GM23338 (cell line): ENCODE measurements at regions not wholly inside any gene's neighbourhood (a gene's known extent, or its start where the extent isn't known, plus 50 kb on each side); places are given as distances from the start of the nearest gene placed in this dataset.

Source experiments
- ATAC-seq: fragments of 200-7000 bp; cut with Tn5 transposase; 3 replicates; pipeline ENCODE4 v1.9.1; 2020
- DNase-seq: peaks from one replicate; pipeline ENCODE4 v3.0.0-alpha.2; 2015; ENCODE audit warnings: low spot score
- H2AFZ ChIP-seq: fragments of 200-600 bp; sonication (generic); 2 replicates; pipeline ENCODE4 v1.8.0; 2016; ENCODE audit warnings: antibody characterized with exemption, mild to moderate bottlenecking, moderate library complexity
- H3F3A ChIP-seq: fragments of 200-600 bp; sonication (generic); replicated peaks from 2 replicates; pipeline ENCODE4 v1.8.0; 2017; ENCODE audit warnings: antibody characterized with exemption, mixed run types, low read depth
- H3K27ac ChIP-seq: fragments of 200-600 bp; sonication (generic); 2 replicates; pipeline ENCODE4 v1.6.1; 2016; ENCODE audit warnings: low read depth
- H3K27me3 ChIP-seq: fragments of 200-600 bp; sonication (generic); 2 replicates; pipeline ENCODE4 v1.8.0; 2016; ENCODE audit warnings: mild to moderate bottlenecking, mixed run types, moderate library complexity; ENCODE audit not compliant: insufficient read depth
- H3K36me3 ChIP-seq: fragments of 200-600 bp; sonication (generic); 2 replicates; pipeline ENCODE4 v1.8.0; 2016; ENCODE audit warnings: mild to moderate bottlenecking; ENCODE audit not compliant: insufficient read depth
- H3K4me1 ChIP-seq: fragments of 200-600 bp; sonication (generic); 2 replicates; pipeline ENCODE4 v1.8.0; 2016; ENCODE audit warnings: mild to moderate bottlenecking, moderate library complexity; ENCODE audit not compliant: insufficient read depth
- H3K4me2 ChIP-seq: fragments of 200-600 bp; sonication (generic); 2 replicates; pipeline ENCODE4 v1.7.1; 2017; ENCODE audit warnings: mixed run types
- H3K4me3 ChIP-seq: fragments of 200-600 bp; sonication (generic); 2 replicates; pipeline ENCODE4 v1.6.1; 2016; ENCODE audit warnings: mixed run types
- H3K79me2 ChIP-seq: fragments of 200-600 bp; sonication (generic); replicated peaks from 2 replicates; pipeline ENCODE4 v1.8.0; 2017; ENCODE audit warnings: mild to moderate bottlenecking; ENCODE audit not compliant: insufficient read depth
- H3K9me2 ChIP-seq: fragments of 200-600 bp; sonication (generic); 2 replicates; pipeline ENCODE4 v1.8.0; 2017; ENCODE audit not compliant: insufficient read depth
- H4K20me1 ChIP-seq: fragments of 200-600 bp; sonication (generic); replicated peaks from 2 replicates; pipeline ENCODE4 v1.8.0; 2017; ENCODE audit warnings: mild to moderate bottlenecking; ENCODE audit not compliant: insufficient read depth
- H3K27ac Mint-ChIP-seq: 2 replicates; pipeline ENCODE4 v1.8.0; 2020; ENCODE audit warnings: inconsistent platforms, mild to moderate bottlenecking, moderate library complexity, mixed read lengths
- H3K27me3 Mint-ChIP-seq: 3 replicates; pipeline ENCODE4 v1.8.0; 2022; ENCODE audit warnings: low read depth, mild to moderate bottlenecking, moderate library complexity, mixed read lengths, inconsistent platforms; ENCODE audit not compliant: insufficient read depth, poor library complexity
- H3K36me3 Mint-ChIP-seq: 3 replicates; pipeline ENCODE4 v1.8.0; 2021; ENCODE audit warnings: low read depth, mild to moderate bottlenecking, inconsistent platforms, moderate library complexity, mixed read lengths
- H3K4me1 Mint-ChIP-seq: 3 replicates; pipeline ENCODE4 v1.8.0; 2020; ENCODE audit warnings: mild to moderate bottlenecking, inconsistent platforms, mixed read lengths
- H3K4me3 Mint-ChIP-seq: 3 replicates; pipeline ENCODE4 v1.8.0; 2021; ENCODE audit warnings: moderate library complexity, mild to moderate bottlenecking, inconsistent platforms, mixed read lengths
- H3K9me3 Mint-ChIP-seq: 3 replicates; pipeline ENCODE4 v1.8.0; 2020; ENCODE audit warnings: moderate library complexity, mild to moderate bottlenecking, inconsistent platforms, mixed read lengths
- ETS1 ChIP-seq: IDR thresholded peaks from 2 replicates; pipeline ENCODE4 v1.6.1; 2016; ENCODE audit warnings: antibody characterized with exemption
- EZH2 ChIP-seq: fragments of 200-600 bp; sonication (generic); IDR thresholded peaks from one replicate; pipeline ENCODE4 v1.8.0; 2017; ENCODE audit warnings: antibody characterized with exemption, mild to moderate bottlenecking, low read depth; ENCODE audit not compliant: unreplicated experiment
- EZH2phosphoT487 ChIP-seq: fragments of 200-600 bp; sonication (generic); IDR thresholded peaks from one replicate; pipeline ENCODE4 v1.8.1; 2018; ENCODE audit warnings: antibody characterized with exemption; ENCODE audit not compliant: unreplicated experiment
- JUNB ChIP-seq: IDR thresholded peaks from one replicate; pipeline ENCODE4 v1.6.1; 2016; ENCODE audit warnings: antibody characterized with exemption; ENCODE audit not compliant: unreplicated experiment
- POLR2AphosphoS5 ChIP-seq: IDR thresholded peaks from 2 replicates; pipeline ENCODE4 v1.6.1; 2016; ENCODE audit warnings: antibody characterized with exemption, low read depth
- STAT1 ChIP-seq: IDR thresholded peaks from one replicate; pipeline ENCODE4 v1.6.1; 2016; ENCODE audit warnings: antibody characterized with exemption; ENCODE audit not compliant: unreplicated experiment
- ZNF114 ChIP-seq: fragments of 250-450 bp; sonication (Bioruptor Pico); IDR thresholded peaks from 2 replicates; pipeline ENCODE4 v1.5.0; 2020; ENCODE audit warnings: mild to moderate bottlenecking, moderate library complexity
- ZNF331 ChIP-seq: fragments of 250-450 bp; sonication (Bioruptor Pico); IDR thresholded peaks from 2 replicates; pipeline ENCODE4 v1.5.0; 2020; ENCODE audit warnings: low read depth, mild to moderate bottlenecking, moderate library complexity
- TF ChIP-seq, protein P1 (sequence below): fragments of 250-450 bp; sonication (Bioruptor Pico); IDR thresholded peaks from 2 replicates; pipeline ENCODE4 v1.5.0; 2020; ENCODE audit warnings: mild to moderate bottlenecking, moderate library complexity
- TF ChIP-seq, protein P2 (sequence below): IDR thresholded peaks from one replicate; pipeline ENCODE4 v1.6.1; 2018; ENCODE audit warnings: antibody characterized with exemption; ENCODE audit not compliant: unreplicated experiment

DNA sequence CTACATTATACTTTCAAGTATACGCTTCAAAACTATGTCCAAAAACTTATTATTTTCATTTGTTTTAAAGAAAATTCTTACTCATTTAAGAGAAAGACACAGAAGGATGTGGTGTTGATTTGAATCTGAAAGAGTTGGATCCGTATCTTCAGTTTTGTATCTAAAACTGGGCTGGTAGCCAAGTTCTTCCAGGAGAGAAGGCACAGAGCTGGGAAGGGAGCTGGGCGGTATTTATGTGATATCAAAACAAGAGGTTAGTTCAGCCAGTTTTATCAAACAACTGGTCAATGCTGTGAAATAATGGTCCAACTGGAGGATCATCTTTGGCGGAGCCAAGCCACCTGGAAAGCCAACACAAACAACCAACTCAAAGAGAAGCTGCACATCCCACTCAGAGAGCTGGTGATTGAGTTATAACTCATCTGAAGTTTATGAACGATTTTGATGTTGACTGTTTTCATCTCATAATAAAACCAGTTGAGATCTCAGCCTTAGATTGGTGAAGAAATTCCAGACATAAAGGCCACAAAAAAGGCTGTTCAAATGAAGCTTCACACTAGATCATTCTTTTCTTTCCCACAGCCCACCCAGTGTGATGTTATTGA is 489.6 kb upstream of the RASGRP1 start:
- Histone ChIP-seq H3K36me3 (peaks cover 5% of the 10 kb centered on the region; the same call in 1 of the 2 replicates), H3K79me2 (no peaks in the 10 kb centered on the region), H3K4me1 (no peaks in the 10 kb centered on the region), H2AFZ (no peak overlapping the region), H3K4me3 (no peak overlapping the region), H3K4me2 (no peak overlapping the region), H3K27me3 (no peaks in the 10 kb centered on the region), H4K20me1 (no peaks in the 10 kb centered on the region), H3K9me2 (no peaks in the 10 kb centered on the region), H3K27ac (no peak overlapping the region), H3F3A (no peaks in the 10 kb centered on the region)
- no peak for DNase-seq
- H3K4me3 Mint-ChIP-seq: no peak overlapping the region
- no peaks in the 10 kb centered on the region for H3K4me1 Mint-ChIP-seq
- H3K27me3 Mint-ChIP-seq: no peaks in the 10 kb centered on the region
- TF ChIP-seq ETS1 (no peak), EZH2 (no peak), EZH2phosphoT487 (no peak), ZNF331 (CRISPR knock-in tag) (no peak), ZNF114 (no peak)
- H3K36me3 Mint-ChIP-seq: peaks cover 3% of the 10 kb centered on the region; the same call in 2 of the 3 replicates
- no peak for ATAC-seq
- H3K27ac Mint-ChIP-seq: no peak overlapping the region
- H3K9me3 Mint-ChIP-seq: peaks cover 7% of the 10 kb centered on the region

DNA sequence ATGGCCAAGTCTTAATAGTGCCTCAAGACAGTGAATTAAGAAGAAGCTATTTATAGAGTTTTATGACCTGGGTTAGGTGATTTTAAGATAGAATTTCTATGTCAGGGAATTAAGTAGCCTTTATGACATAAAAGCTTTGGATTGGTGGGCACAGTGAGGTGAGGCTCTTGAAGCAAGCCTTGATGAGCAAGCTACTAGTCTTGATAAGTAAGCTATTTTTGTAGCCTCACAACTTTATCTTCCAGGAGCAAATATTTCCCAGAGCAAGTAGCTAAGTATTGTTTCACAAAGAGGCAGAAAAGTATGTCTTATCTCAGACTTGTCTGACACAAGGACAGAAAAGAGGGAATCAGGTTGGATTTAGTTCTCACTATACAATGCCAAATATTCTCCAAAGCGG is 491.7 kb upstream of the RASGRP1 start:
- Mint-ChIP-seq H3K9me3 (no peaks in the 10 kb centered on the region), H3K27me3 (no peaks in the 10 kb centered on the region), H3K4me1 (no peaks in the 10 kb centered on the region), H3K4me3 (no peak overlapping the region), H3K36me3 (no peaks in the 10 kb centered on the region), H3K27ac (no peak overlapping the region)
- Histone ChIP-seq H3K27me3 (no peaks in the 10 kb centered on the region), H3K4me2 (no peak overlapping the region), H3K4me3 (no peak overlapping the region), H2AFZ (no peak overlapping the region), H3K9me2 (no peaks in the 10 kb centered on the region), H3K79me2 (no peaks in the 10 kb centered on the region), H3K4me1 (peaks cover 7% of the 10 kb centered on the region; the same call in 1 of the 2 replicates), H3K27ac (no peak overlapping the region), H3F3A (no peaks in the 10 kb centered on the region), H3K36me3 (no peaks in the 10 kb centered on the region), H4K20me1 (no peaks in the 10 kb centered on the region)
- DNase-seq: no peak
- ATAC-seq: no peak
- TF ChIP-seq, protein P1, sequence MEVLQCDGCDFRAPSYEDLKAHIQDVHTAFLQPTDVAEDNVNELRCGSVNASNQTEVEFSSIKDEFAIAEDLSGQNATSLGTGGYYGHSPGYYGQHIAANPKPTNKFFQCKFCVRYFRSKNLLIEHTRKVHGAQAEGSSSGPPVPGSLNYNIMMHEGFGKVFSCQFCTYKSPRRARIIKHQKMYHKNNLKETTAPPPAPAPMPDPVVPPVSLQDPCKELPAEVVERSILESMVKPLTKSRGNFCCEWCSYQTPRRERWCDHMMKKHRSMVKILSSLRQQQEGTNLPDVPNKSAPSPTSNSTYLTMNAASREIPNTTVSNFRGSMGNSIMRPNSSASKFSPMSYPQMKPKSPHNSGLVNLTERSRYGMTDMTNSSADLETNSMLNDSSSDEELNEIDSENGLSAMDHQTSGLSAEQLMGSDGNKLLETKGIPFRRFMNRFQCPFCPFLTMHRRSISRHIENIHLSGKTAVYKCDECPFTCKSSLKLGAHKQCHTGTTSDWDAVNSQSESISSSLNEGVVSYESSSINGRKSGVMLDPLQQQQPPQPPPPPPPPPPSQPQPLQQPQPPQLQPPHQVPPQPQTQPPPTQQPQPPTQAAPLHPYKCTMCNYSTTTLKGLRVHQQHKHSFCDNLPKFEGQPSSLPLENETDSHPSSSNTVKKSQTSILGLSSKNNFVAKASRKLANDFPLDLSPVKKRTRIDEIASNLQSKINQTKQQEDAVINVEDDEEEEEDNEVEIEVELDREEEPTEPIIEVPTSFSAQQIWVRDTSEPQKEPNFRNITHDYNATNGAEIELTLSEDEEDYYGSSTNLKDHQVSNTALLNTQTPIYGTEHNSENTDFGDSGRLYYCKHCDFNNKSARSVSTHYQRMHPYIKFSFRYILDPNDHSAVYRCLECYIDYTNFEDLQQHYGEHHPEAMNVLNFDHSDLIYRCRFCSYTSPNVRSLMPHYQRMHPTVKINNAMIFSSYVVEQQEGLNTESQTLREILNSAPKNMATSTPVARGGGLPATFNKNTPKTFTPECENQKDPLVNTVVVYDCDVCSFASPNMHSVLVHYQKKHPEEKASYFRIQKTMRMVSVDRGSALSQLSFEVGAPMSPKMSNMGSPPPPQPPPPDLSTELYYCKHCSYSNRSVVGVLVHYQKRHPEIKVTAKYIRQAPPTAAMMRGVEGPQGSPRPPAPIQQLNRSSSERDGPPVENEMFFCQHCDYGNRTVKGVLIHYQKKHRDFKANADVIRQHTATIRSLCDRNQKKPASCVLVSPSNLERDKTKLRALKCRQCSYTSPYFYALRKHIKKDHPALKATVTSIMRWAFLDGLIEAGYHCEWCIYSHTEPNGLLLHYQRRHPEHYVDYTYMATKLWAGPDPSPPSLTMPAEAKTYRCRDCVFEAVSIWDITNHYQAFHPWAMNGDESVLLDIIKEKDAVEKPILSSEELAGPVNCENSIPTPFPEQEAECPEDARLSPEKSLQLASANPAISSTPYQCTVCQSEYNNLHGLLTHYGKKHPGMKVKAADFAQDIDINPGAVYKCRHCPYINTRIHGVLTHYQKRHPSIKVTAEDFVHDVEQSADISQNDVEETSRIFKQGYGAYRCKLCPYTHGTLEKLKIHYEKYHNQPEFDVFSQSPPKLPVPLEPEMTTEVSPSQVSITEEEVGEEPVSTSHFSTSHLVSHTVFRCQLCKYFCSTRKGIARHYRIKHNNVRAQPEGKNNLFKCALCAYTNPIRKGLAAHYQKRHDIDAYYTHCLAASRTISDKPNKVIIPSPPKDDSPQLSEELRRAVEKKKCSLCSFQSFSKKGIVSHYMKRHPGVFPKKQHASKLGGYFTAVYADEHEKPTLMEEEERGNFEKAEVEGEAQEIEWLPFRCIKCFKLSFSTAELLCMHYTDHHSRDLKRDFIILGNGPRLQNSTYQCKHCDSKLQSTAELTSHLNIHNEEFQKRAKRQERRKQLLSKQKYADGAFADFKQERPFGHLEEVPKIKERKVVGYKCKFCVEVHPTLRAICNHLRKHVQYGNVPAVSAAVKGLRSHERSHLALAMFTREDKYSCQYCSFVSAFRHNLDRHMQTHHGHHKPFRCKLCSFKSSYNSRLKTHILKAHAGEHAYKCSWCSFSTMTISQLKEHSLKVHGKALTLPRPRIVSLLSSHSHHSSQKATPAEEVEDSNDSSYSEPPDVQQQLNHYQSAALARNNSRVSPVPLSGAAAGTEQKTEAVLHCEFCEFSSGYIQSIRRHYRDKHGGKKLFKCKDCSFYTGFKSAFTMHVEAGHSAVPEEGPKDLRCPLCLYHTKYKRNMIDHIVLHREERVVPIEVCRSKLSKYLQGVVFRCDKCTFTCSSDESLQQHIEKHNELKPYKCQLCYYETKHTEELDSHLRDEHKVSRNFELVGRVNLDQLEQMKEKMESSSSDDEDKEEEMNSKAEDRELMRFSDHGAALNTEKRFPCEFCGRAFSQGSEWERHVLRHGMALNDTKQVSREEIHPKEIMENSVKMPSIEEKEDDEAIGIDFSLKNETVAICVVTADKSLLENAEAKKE (CRISPR knock-in tag): no peak
- TF ChIP-seq ZNF331 (CRISPR knock-in tag): no peak
- no peak for TF ChIP-seq POLR2AphosphoS5
- TF ChIP-seq ZNF114: no peak
- no peak for TF ChIP-seq EZH2phosphoT487
- no peak for TF ChIP-seq STAT1
- TF ChIP-seq, protein P2, sequence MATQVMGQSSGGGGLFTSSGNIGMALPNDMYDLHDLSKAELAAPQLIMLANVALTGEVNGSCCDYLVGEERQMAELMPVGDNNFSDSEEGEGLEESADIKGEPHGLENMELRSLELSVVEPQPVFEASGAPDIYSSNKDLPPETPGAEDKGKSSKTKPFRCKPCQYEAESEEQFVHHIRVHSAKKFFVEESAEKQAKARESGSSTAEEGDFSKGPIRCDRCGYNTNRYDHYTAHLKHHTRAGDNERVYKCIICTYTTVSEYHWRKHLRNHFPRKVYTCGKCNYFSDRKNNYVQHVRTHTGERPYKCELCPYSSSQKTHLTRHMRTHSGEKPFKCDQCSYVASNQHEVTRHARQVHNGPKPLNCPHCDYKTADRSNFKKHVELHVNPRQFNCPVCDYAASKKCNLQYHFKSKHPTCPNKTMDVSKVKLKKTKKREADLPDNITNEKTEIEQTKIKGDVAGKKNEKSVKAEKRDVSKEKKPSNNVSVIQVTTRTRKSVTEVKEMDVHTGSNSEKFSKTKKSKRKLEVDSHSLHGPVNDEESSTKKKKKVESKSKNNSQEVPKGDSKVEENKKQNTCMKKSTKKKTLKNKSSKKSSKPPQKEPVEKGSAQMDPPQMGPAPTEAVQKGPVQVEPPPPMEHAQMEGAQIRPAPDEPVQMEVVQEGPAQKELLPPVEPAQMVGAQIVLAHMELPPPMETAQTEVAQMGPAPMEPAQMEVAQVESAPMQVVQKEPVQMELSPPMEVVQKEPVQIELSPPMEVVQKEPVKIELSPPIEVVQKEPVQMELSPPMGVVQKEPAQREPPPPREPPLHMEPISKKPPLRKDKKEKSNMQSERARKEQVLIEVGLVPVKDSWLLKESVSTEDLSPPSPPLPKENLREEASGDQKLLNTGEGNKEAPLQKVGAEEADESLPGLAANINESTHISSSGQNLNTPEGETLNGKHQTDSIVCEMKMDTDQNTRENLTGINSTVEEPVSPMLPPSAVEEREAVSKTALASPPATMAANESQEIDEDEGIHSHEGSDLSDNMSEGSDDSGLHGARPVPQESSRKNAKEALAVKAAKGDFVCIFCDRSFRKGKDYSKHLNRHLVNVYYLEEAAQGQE: no peak
- TF ChIP-seq JUNB: no peak
